Mammary epithelial cell (primary cell): ENCODE measurements at regions not wholly inside any gene's neighbourhood (a gene's known extent, or its start where the extent isn't known, plus 50 kb on each side); places are given as distances from the start of the nearest gene placed in this dataset.

Experiments
- CTCF ChIP-seq, 2 donors: IDR thresholded peaks in 1 of 2; conservative IDR thresholded peaks in 1 of 2; 2 replicates each; pipeline ENCODE4 v1.5.1; 2011 to 2012; ENCODE audit warnings: inconsistent platforms in 2 of 2, low read length in 2 of 2, mild to moderate bottlenecking in 2 of 2, control low read depth in 1 of 2, low read depth in 1 of 2; ENCODE audit not compliant: insufficient read depth in 1 of 2; ENCODE audit errors: extremely low read depth in 1 of 2
- EZH2 ChIP-seq: IDR thresholded peaks from 2 replicates; pipeline ENCODE4 v1.6.1; 2012; ENCODE audit warnings: low read length, inconsistent platforms, borderline replicate concordance

GRCh38 chr4:27714073-27714472, 853.4 kb downstream of the STIM2 start:
- no peak for TF ChIP-seq CTCF (conservative IDR thresholded peaks at IDR 0.05 in 1 of 2, IDR thresholded peaks at IDR 0.05 in 1 of 2; ENCODE audit: extremely low read depth in 1 of 2, insufficient read depth in 1 of 2, low read depth in 1 of 2, low read length in 2 of 2)
- TF ChIP-seq EZH2, result no peak
